ENCODE measurements at regions not wholly inside any gene's neighbourhood (a gene's known extent, or its start where the extent isn't known, plus 50 kb on each side); places are given as distances from the start of the nearest gene placed in this dataset.

DNA sequence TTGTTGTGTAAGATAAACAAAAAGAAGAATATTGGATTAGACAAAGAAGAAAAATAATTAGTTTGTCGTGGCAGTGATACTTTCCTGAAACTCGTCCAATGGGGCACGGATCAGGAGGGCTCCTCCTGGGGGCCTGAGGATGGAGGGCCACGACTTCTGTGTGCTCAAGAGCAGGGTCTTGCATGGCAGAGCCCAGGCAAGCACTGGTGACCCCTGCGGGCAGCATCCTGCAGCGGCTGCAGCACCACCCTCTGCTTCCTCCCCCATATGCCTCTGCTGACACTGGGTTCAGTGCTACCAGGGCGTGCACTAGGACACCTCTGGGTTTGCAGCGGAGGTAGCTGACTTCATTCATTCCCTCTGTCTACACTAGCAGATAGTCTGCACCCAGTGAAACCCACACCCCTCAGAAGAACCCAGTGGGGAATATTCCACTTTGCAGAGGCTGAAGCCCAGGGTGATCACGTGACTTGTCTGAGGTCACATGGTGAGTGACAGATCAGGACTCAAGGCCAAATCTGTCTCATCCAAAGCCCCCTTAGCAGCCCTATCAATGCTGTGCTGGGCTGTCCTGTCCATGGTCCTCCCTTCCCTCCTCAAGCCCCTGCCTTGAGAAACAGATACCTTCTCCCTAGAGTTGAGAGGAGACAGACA lies 375.5 kb downstream of the TCERG1L start:
- no peaks in the 10 kb centered on the region for H3K79me1 ChIP-seq (ENCODE audit: low read depth in 1 of 2, low read length in 2 of 2)
- H2BK15ac ChIP-seq (ENCODE audit: low read depth, low read length): no peak overlapping the region
- H4K91ac ChIP-seq (ENCODE audit: insufficient read depth, low read depth, low read length): no peak overlapping the region
- no peak overlapping the region for H2AK5ac ChIP-seq (ENCODE audit: low read depth, low read length)
- H3K4ac ChIP-seq (ENCODE audit: low read depth, low read length): no peak overlapping the region
- dilution Hi-C loops (cut with HindIII; ENCODE audit: low sequenced_read_pairs, unreplicated experiment) (no loop called here), in situ Hi-C loops (cut with MboI; ENCODE audit: low sequenced_read_pairs) (no loop called here), intact Hi-C loops (cut with micrococcal nuclease) (no loop called here)
- H3K23ac ChIP-seq (ENCODE audit: low read depth, low read length): no peak overlapping the region
- no peaks in the 10 kb centered on the region for H4K20me1 ChIP-seq (ENCODE audit: insufficient read depth, low read length)
- H2AK9ac ChIP-seq (replicated peaks; ENCODE audit: low read depth, low read length, poor library complexity): no peak overlapping the region
- H2AFZ ChIP-seq (replicated peaks; ENCODE audit: low read length, poor library complexity): no peak overlapping the region
- no peak overlapping the region for H2BK20ac ChIP-seq (ENCODE audit: low read depth, low read length)
- DNase-seq: no peak
- no peak overlapping the region for H3K14ac ChIP-seq (replicated peaks; ENCODE audit: low read depth, low read length)
- 10% methylated on average over 2 of the region's 9 CpGs; no CpG with 5 or more reads in 1 of the 2 experiments for WGBS, 2 experiments (ENCODE audit: extremely low coverage in 2 of 2, insufficient read length in 1 of 2)
- H4K8ac ChIP-seq (ENCODE audit: low read depth in 2 of 2, low read length in 2 of 2): no peak overlapping the region
- no peak overlapping the region for H3K18ac ChIP-seq (ENCODE audit: low read depth, low read length)
- H3K4me3 ChIP-seq (ENCODE audit: insufficient read depth, low read depth, low read length): no peak overlapping the region
- POLR2A ChIA-PET (ENCODE audit: unreplicated experiment): no interaction called here
- H3K9me1 ChIP-seq (ENCODE audit: insufficient read depth, low read length): no peaks in the 10 kb centered on the region
- peaks cover 40% of the 10 kb centered on the region for H3K9me3 ChIP-seq (ENCODE audit: control insufficient read depth, insufficient read depth, low read length)
- no peaks in the 10 kb centered on the region for H3K36me3 ChIP-seq (ENCODE audit: control insufficient read depth, insufficient read depth, low read length)
- CTCF ChIA-PET: no interaction called here
- no peak overlapping the region for H2BK5ac ChIP-seq (ENCODE audit: low read depth, low read length, poor library complexity, severe bottlenecking)
- BruUV-seq (replicated peaks): no TSS peak
- H4K5ac ChIP-seq (ENCODE audit: low read depth, low read length): no peak overlapping the region
- no peak overlapping the region for H2BK120ac ChIP-seq (ENCODE audit: low read depth, low read length)
- no peaks in the 10 kb centered on the region for H3K27me3 ChIP-seq (ENCODE audit: control insufficient read depth, insufficient read depth, low read length)
- ATAC-seq (ENCODE audit: low read depth): no peak
- H3K56ac ChIP-seq (ENCODE audit: extremely low read depth, insufficient read depth, low read length): no peak overlapping the region
- no peak for TF ChIP-seq RFX5 (IDR thresholded peaks at IDR 0.05; ENCODE audit: low read depth, low read length)
- TF ChIP-seq CHD1 (IDR thresholded peaks at IDR 0.05; ENCODE audit: low read depth, low read length): no peak
- TF ChIP-seq NFE2L2 (IDR thresholded peaks at IDR 0.05; ENCODE audit: low read depth, low read length): no peak
- TF ChIP-seq, protein P1, sequence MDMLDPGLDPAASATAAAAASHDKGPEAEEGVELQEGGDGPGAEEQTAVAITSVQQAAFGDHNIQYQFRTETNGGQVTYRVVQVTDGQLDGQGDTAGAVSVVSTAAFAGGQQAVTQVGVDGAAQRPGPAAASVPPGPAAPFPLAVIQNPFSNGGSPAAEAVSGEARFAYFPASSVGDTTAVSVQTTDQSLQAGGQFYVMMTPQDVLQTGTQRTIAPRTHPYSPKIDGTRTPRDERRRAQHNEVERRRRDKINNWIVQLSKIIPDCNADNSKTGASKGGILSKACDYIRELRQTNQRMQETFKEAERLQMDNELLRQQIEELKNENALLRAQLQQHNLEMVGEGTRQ (IDR thresholded peaks at IDR 0.05; ENCODE audit: low read depth, low read length): peak; percentile 17; the same call in 1 of the 2 replicates
- H3K4me1 ChIP-seq (ENCODE audit: control insufficient read depth, insufficient read depth, low read length): no peaks in the 10 kb centered on the region
- no peak overlapping the region for H3K9ac ChIP-seq (ENCODE audit: low read depth, low read length)
- H3K4me2 ChIP-seq (ENCODE audit: low read depth, low read length): no peak overlapping the region
- no peak overlapping the region for H3K27ac ChIP-seq (ENCODE audit: insufficient read depth, low read length)
